Transverse colon (tissue), 4 donors: ENCODE measurements at regions not wholly inside any gene's neighbourhood (a gene's known extent, or its start where the extent isn't known, plus 50 kb on each side); places are given as distances from the start of the nearest gene placed in this dataset.

Experiments
- DNase-seq: peaks from one replicate; pipeline ENCODE4 v3.0.0-alpha.2; 2019
- H3K27ac ChIP-seq, 4 donors: fragments of 200-600 bp; sonication (generic); 2 replicates each; pipeline ENCODE4 v1.5.1; 2016 to 2018; ENCODE audit warnings: inconsistent platforms in 4 of 4
- H3K27me3 ChIP-seq: fragments of 200-600 bp; sonication (generic); 2 replicates; pipeline ENCODE4 v1.5.1; 2017; ENCODE audit warnings: inconsistent platforms
- H3K36me3 ChIP-seq, 4 donors: fragments of 200-600 bp; sonication (generic); 2 replicates each; pipeline ENCODE4 v1.5.1; 2017 to 2019; ENCODE audit warnings: inconsistent platforms in 4 of 4
- H3K4me1 ChIP-seq, 4 donors: fragments of 200-600 bp; sonication (generic); 2 replicates each; pipeline ENCODE4 v1.5.1; 2017 to 2020; ENCODE audit warnings: inconsistent platforms in 4 of 4
- H3K4me3 ChIP-seq, 4 donors: fragments of 200-600 bp; sonication (generic); 1 replicate in 1 of 4; 2 replicates in 3 of 4; pipeline versions ENCODE4 v1.5.1 to v1.6.1; 2017 to 2019; ENCODE audit warnings: inconsistent platforms in 4 of 4
- H3K9me3 ChIP-seq, 2 donors: fragments of 200-600 bp; sonication (generic); 2 replicates each; pipeline ENCODE4 v1.5.1; 2017 to 2019; ENCODE audit warnings: inconsistent platforms in 2 of 2
- CTCF ChIP-seq, 5 experiments: fragments of 200-600 bp in 3 of 5; fragments of 450-650 bp in 2 of 5; sonication (generic) in 3 of 5; IDR thresholded peaks; 1 replicate in 2 of 5; 2 replicates in 3 of 5; pipeline ENCODE4 v1.5.1; 2016 to 2017; ENCODE audit warnings: antibody characterized with exemption in 5 of 5, inconsistent platforms in 3 of 5, mild to moderate bottlenecking in 2 of 5, moderate library complexity in 1 of 5
- EP300 ChIP-seq: sonication (generic); formaldehyde crosslinking; IDR thresholded peaks from one replicate; pipeline ENCODE4 v1.6.1; 2017; ENCODE audit warnings: antibody characterized with exemption, low read depth
- POLR2A ChIP-seq: fragments of 450-650 bp; IDR thresholded peaks from one replicate; pipeline ENCODE4 v1.6.1; 2016; ENCODE audit warnings: antibody characterized with exemption, mild to moderate bottlenecking, moderate library complexity
- POLR2AphosphoS5 ChIP-seq, 3 donors: sonication (generic); formaldehyde crosslinking; IDR thresholded peaks; one replicate each; pipeline ENCODE4 v1.6.1; 2016; ENCODE audit warnings: antibody characterized with exemption in 3 of 3
- WGBS, 2 donors: methylation state at CpG; one replicate each; pipeline ENCODE4 v1.1.5; 2018; ENCODE audit warnings: low coverage in 1 of 2; 5-methylcytosine and 5-hydroxymethylcytosine counted together
- in situ Hi-C, 4 donors: fragments of 200-750 bp; cut with MboI; loops; one replicate each; pipeline versions ENCODE4 v1.15.0 to v1.15.1; 2017; ENCODE audit warnings: low sequenced_read_pairs in 3 of 4, low pct_ligation_motif_present in 1 of 4, low pct_unique_long_range_greater_than_20kb in 1 of 4
- intact Hi-C: fragments of 100-400 bp; cut with DNase I; formaldehyde crosslinking; loops from one replicate; pipeline ENCODE4 v1.15.1; 2023; ENCODE audit warnings: low total_unique reads

GRCh38 chr15:58288592-58288991 is 143.2 kb upstream of the LIPC start:
- TF ChIP-seq POLR2A (no peak), POLR2AphosphoS5 (IDR thresholded peaks at IDR 0.05) (no peak), CTCF (IDR thresholded peaks at IDR 0.05) (no peak), EP300 (no peak)
- in situ Hi-C loops: no loop called here
- Histone ChIP-seq H3K27ac (no peak overlapping the region), H3K27me3 (no peaks in the 10 kb centered on the region), H3K4me3 (no peak overlapping the region), H3K4me1 (no peaks in the 10 kb centered on the region), H3K36me3 (no peaks in the 10 kb centered on the region), H3K9me3 (no peaks in the 10 kb centered on the region)
- no peak for DNase-seq
- intact Hi-C loops: no loop called here
- 85 to 96% methylated on average over 3 of the region's 3 CpGs for WGBS, 2 donors

- no peak overlapping the region for H3K4me3 ChIP-seq
- no peak for TF ChIP-seq CTCF (IDR thresholded peaks at IDR 0.05)
- TF ChIP-seq EP300: no peak
- TF ChIP-seq POLR2A: no peak
- no peak for TF ChIP-seq POLR2AphosphoS5 (IDR thresholded peaks at IDR 0.05)
- in situ Hi-C loops (no loop called here), intact Hi-C loops (no loop called here)
- H3K9me3 ChIP-seq: no peaks in the 10 kb centered on the region
- no peak overlapping the region for H3K27ac ChIP-seq
- no peaks in the 10 kb centered on the region for H3K4me1 ChIP-seq
- no peaks in the 10 kb centered on the region for H3K27me3 ChIP-seq
- H3K36me3 ChIP-seq: no peaks in the 10 kb centered on the region
- DNase-seq: no peak
These were observed 139.9 kb upstream of the LIPC start for GRCh38 chr15:58291848-58292247.

- TF ChIP-seq POLR2AphosphoS5 (IDR thresholded peaks at IDR 0.05) (no peak), POLR2A (no peak), EP300 (no peak), CTCF (IDR thresholded peaks at IDR 0.05) (no peak)
- intact Hi-C loops (no loop called here), in situ Hi-C loops (no loop called here)
- H3K36me3 ChIP-seq: no peaks in the 10 kb centered on the region
- 86 to 95% methylated on average over 1 to 3 of the region's 3 CpGs for WGBS, 2 donors
- no peaks in the 10 kb centered on the region for H3K27me3 ChIP-seq
- no peak overlapping the region for H3K27ac ChIP-seq
- H3K4me1 ChIP-seq: no peaks in the 10 kb centered on the region
- no peaks in the 10 kb centered on the region for H3K9me3 ChIP-seq
- DNase-seq: no peak
- H3K4me3 ChIP-seq: no peak overlapping the region
These were observed 139.0 kb upstream of the LIPC start for GRCh38 chr15:58292751-58293175.

- no peaks in the 10 kb centered on the region for H3K9me3 ChIP-seq
- no peaks in the 10 kb centered on the region for H3K4me1 ChIP-seq
- WGBS, 2 donors: 29 to 58% methylated on average over 4 to 8 of the region's 8 CpGs
- TF ChIP-seq POLR2AphosphoS5 (IDR thresholded peaks at IDR 0.05): no peak
- TF ChIP-seq EP300: no peak
- TF ChIP-seq POLR2A: no peak
- TF ChIP-seq CTCF (IDR thresholded peaks at IDR 0.05): no peak
- H3K4me3 ChIP-seq: no peak overlapping the region
- intact Hi-C loops: no loop called here
- no peak overlapping the region for H3K27ac ChIP-seq
- DNase-seq: peak; percentile 22
- H3K36me3 ChIP-seq: no peaks in the 10 kb centered on the region
- in situ Hi-C loops: no loop called here
- H3K27me3 ChIP-seq: no peaks in the 10 kb centered on the region
These were observed 137.9 kb upstream of the LIPC start for GRCh38 chr15:58293622-58294550.
